GM20431 (cell line): ENCODE measurements at regions not wholly inside any gene's neighbourhood (a gene's known extent, or its start where the extent isn't known, plus 50 kb on each side); places are given as distances from the start of the nearest gene placed in this dataset.

Experiments
- in situ Hi-C: fragments of 300-500 bp; cut with MseI, MboI; formaldehyde crosslinking; loops from one replicate; pipeline ENCODE4 v1.15.0; 2020; ENCODE audit warnings: low sequenced_read_pairs; ENCODE audit not compliant: unreplicated experiment

DNA sequence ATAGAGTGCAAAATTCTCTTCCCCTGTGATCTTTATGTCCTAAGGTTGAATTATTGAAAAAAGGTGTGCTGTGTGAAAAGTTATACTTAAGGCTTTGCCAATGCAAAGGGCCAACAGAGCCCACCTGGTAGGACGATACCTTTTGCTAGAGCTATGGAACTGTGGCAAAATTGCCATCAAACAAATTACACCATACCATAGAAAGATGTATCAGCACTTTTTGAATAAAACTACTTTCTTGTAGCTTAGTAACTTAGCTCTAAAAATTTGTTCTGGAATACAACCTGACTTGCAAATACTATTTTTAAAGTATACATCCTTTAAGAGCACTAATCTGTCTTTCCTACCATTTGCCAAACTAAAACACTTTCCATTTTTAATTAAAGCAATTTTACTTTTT, 147.2 kb upstream of the ERCC4 start:
- in situ Hi-C loops: no loop called here

- in situ Hi-C loops: no loop called here
Observed at GRCh38 chr16:13779676-13780075, 140.3 kb upstream of the ERCC4 start.

GRCh38 chr16:13780406-13781168, 139.4 kb upstream of the ERCC4 start:
- in situ Hi-C loops: no loop called here

DNA sequence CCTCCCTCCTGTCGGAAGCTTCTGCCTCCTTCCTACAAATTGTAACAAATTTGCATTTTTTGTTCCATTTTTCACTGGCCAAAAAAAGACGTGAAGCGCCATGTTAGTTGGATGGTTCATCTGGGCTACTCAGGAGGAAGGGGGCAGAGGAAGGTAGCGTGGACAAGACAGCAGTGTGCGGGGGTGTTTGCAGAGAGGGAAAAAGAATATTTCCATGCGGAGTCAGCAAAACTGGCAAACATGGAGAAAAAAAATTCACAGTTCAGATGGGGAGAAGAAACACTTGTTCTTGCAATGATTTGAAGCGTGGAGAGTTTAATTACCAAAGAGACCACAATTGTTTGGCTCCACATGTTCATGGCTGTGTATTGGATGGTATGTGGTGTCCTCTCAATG, 138.8 kb upstream of the ERCC4 start:
- in situ Hi-C loops: no loop called here

DNA sequence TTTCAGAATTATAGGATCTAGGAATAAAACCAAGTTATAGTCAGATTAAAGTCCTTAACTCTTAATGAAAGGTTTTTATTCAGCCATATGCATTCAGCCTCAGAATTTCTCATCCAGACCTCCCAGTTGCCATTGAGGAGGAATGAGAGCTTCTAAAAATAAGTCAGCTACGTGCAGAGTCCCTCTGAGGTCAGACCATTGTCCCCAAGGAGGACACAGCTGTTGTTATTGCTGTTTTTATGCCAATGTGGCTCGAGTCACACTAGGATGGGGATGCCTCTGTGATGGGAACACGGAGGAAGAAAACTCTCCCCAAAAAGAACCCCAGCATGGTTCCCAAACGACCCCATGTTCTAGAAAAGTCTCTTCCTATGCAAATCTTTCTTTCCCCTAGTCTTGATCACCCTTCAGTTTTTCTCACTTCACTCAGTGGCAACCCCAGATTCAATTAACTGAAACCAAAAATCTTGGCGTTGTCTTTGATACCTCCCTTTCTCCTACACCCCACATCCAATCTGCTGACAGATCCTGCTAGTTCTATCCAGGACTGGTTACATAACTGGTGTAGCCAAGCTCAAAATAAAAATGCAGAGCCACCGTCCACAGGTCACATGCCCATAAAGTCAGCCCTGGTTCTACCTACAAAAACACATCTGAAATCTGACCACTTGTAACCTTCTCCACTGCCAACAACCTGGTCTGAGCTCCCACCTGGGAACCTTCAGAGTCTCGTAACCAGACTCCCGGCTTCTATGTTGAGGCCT, 138.2 kb upstream of the ERCC4 start:
- in situ Hi-C loops: no loop called here

DNA sequence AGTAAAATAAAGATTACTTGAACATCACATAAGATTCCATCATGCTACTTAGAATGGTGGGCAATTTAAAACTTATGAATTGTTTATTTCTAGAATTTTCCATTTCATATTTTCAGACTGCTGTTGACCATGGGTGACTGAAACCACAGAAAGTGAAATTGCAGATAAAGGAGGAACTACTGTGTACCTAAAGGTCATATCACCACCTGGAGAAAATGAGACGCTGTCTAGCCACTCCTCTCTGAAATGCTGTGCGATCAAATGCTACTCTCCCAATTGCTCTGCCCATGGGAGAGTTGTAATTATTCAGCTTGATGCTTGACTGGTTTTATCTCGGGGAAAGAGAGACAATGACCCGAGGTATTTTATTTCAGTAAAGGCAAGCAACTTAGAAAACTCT, 128.9 kb upstream of the ERCC4 start:
- in situ Hi-C loops: no loop called here

GRCh38 chr16:13793841-13794409, 126.0 kb upstream of the ERCC4 start:
- in situ Hi-C loops: no loop called here

- in situ Hi-C loops: no loop called here
Observed at GRCh38 chr16:13795131-13795530, 124.8 kb upstream of the ERCC4 start.

DNA sequence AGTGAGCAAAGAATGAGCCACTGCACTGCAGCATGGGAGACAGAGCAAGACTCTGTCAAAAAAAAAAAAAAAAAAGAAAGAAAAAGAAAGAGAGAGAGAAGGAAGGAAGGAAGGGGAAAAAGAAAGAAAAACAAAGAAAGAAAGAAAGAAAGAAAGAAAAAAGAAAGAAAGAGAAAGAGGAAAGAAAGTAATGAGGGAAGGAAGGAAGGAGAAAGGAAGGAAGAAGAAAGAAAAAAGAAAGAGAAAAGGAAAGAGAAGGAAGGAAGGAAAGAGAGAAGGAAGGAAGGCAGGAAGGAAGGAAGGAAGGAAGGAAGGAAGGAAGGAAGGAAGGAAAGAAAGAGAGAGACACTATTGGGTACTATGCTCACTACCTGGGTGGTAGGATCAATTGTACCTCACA, 122.2 kb upstream of the ERCC4 start:
- in situ Hi-C loops: no loop called here

GRCh38 chr16:13798211-13798610, 121.7 kb upstream of the ERCC4 start:
- in situ Hi-C loops: no loop called here

DNA sequence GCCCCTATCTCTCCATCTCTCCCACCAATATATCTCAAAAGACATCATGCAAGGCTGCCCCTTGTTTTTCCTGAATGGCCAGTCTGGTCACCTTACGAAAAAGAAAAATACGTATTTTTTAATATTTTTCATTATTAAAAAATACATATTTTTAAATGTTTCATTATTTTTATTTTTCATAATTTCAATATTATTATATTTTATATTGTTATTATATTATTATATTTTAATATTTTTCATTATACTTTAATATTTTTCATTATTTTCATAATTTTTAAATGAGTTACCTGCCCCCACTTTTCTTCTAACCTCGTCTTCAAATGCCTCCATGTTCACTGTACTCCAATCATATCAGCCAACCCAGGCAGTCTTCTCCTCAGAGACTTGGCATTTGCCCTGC, 116.0 kb upstream of the ERCC4 start:
- in situ Hi-C loops: no loop called here

DNA sequence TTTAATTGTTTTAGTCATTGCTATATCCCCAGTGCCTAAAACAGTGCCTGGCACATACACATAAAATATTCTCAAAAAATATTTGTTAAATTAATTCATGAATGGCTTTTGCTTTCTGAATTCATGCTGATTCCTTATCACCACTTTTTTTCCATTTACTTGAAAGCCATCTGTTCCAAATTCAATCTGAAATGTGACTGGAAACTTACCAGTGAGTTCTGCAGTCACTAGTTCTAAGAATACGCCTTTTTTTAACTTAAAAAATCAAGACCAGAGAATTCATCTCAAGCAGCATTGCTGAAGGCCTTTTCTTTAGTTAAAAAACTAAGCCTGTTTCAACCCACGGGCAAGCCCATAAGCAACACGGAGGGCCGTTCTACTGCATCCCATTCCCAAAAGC, 114.0 kb upstream of the ERCC4 start:
- in situ Hi-C loops: no loop called here

DNA sequence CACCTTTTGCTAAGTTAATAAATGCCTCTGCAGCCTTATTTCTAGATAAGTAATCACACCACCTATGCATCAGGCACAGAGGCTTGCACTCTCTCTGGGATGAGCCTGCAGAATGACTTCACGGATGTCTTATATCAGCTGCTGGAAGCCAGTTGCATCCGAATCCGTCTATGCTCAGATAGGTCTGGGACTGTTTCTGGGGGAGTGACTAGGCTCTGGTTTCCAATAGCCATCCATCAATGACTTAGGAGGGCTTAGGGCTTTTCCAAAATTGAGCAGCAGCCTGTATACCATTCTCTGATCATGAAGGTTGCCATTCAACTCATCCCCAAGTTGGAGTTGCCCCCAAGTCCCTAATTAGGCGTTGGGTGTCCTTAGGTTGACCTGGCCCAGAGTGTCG, 113.3 kb upstream of the ERCC4 start:
- in situ Hi-C loops: no loop called here

- in situ Hi-C loops: no loop called here
Observed at GRCh38 chr16:13808102-13808501, 111.9 kb upstream of the ERCC4 start.

- in situ Hi-C loops: no loop called here
Observed at GRCh38 chr16:13809765-13810164, 110.2 kb upstream of the ERCC4 start.

DNA sequence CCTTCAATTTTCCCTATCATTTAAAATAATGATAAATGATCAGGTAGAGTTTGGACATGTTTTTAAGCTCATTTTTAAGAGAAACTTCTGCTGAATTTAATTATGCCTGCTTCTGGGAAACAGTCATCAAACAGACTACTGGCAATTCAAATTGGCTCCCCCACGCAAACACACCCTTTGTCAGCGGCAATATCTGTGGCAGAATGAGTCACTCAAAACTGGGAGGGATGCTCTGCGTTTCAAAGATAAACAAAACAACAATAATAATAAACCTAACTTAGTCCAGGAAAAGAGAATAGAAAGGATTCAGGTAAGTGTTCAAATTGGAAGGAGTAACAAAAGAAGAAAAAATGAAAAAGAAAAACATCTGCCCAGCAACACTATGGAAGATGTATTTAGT, 108.1 kb upstream of the ERCC4 start:
- in situ Hi-C loops: no loop called here

GRCh38 chr16:13816701-13817100, 103.3 kb upstream of the ERCC4 start:
- in situ Hi-C loops: no loop called here

- in situ Hi-C loops: no loop called here
Observed at GRCh38 chr16:13823501-13823900, 96.5 kb upstream of the ERCC4 start.

- in situ Hi-C loops: no loop called here
Observed at GRCh38 chr16:13829697-13830299, 90.2 kb upstream of the ERCC4 start.

- in situ Hi-C loops: no loop called here
Observed at GRCh38 chr16:13833515-13833914, 86.4 kb upstream of the ERCC4 start.

DNA sequence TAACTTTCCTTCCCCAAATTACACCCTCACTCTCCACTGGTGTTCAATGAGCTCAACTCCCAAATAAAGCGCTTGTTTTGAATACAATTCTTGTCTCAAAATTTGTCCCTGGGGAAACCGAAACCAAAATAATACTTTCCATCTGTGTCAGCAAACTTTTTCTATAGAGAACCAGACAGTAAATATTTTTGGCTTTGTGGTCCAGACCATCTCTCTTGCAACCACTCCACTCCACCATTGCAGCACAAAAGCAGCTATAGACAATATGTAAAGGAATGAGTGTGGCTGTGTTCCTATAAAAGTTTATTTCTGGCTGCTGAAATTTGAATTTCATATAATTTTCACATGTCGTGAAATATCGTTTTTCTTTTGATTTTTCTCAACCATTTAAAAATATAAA, 84.6 kb upstream of the ERCC4 start:
- in situ Hi-C loops: no loop called here
